ENCODE measurements at regions not wholly inside any gene's neighbourhood (a gene's known extent, or its start where the extent isn't known, plus 50 kb on each side); places are given as distances from the start of the nearest gene placed in this dataset.
A peak's percentile ranks its signal among the peaks of the same experiment; 100 is the strongest.
"Not testable (repeated sequence)": the region's sequence is repeated elsewhere in the genome, so short reads cannot be mapped to it uniquely, and the experiment has no call there.

DNA sequence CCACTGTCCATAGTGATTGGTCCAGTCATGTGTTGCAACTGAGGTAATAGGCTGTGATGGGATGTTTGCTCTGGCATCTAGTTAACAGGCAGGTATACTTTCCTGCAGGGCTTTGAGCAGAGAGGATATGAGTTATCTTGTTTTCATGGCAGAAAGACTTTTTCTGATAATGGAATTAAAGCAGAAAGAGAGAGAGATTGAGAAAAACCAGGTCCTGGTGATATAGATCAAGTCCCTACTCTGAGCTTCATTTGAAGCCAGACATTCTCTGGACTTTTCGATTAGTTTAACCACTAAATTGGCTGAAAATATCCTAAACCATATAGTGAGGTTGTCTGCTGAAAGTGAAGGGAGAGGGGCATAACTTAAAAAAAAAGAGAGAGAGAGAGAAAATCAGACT, 233.8 kb upstream of the TBX18 start:
- peaks cover 0 to 1% of the 10 kb centered on the region in 2 experiments; a peak in 2 of 4 replicates for H3K4me1 Mint-ChIP-seq
- H2AK5ac ChIP-seq (ENCODE audit: insufficient read length, low read length) = no peak overlapping the region
- no peak overlapping the region for H3K9ac ChIP-seq (ENCODE audit: extremely low read depth, insufficient read length, low read length)
- no peaks in the 10 kb centered on the region for H3K4me1 ChIP-seq (ENCODE audit: insufficient read depth, low read length)
- no peaks in the 10 kb centered on the region for H3K79me2 ChIP-seq (ENCODE audit: insufficient read depth, low read length)
- no peak overlapping the region for H2BK15ac ChIP-seq (ENCODE audit: low read depth, low read length)
- H3K27ac ChIP-seq (ENCODE audit: insufficient read length, low read depth, low read length) = no peak overlapping the region
- no peak overlapping the region for H3K4ac ChIP-seq (ENCODE audit: low read depth, low read length)
- no peak overlapping the region for H3T11ph ChIP-seq (ENCODE audit: low read length)
- no peaks in the 10 kb centered on the region for H4K20me1 ChIP-seq (ENCODE audit: control insufficient read depth, insufficient read depth, insufficient read length)
- no peak overlapping the region for H4K8ac ChIP-seq (replicated peaks; ENCODE audit: insufficient read length, low read depth, low read length)
- H3K56ac ChIP-seq (ENCODE audit: insufficient read length, low read depth, low read length) = no peak overlapping the region
- no peaks in the 10 kb centered on the region for H3K27me3 ChIP-seq (ENCODE audit: insufficient read depth, low read length)
- no peak overlapping the region for H3K23ac ChIP-seq (ENCODE audit: insufficient read length, low read depth, low read length)
- H4K91ac ChIP-seq (ENCODE audit: insufficient read length, low read depth, low read length) = no peak overlapping the region
- no peak overlapping the region for H2BK20ac ChIP-seq (ENCODE audit: low read depth, low read length, poor library complexity, severe bottlenecking)
- DNase-seq = no peak
- no CpG with 5 or more reads among the region's 1 CpG for WGBS (ENCODE audit: extremely low coverage, insufficient read length, low lambda C conversion rate)
- H3K27ac Mint-ChIP-seq = no peak overlapping the region
- H2BK12ac ChIP-seq (ENCODE audit: insufficient read length, low read depth, low read length) = peak overlapping the region; percentile 50
- H3K14ac ChIP-seq (ENCODE audit: insufficient read depth, low read length) = no peak overlapping the region
- no peaks in the 10 kb centered on the region for H3K79me1 ChIP-seq (ENCODE audit: insufficient read depth, low read depth, low read length, poor library complexity, severe bottlenecking)
- H3K27me3 Mint-ChIP-seq (ENCODE audit: low read depth) = no peaks in the 10 kb centered on the region
- H2AFZ ChIP-seq (ENCODE audit: low read length) = no peak overlapping the region
- H3K9me3 ChIP-seq (ENCODE audit: control insufficient read depth, low read depth, low read length) = no peaks in the 10 kb centered on the region
- H3K18ac ChIP-seq (ENCODE audit: insufficient read length, low read depth, low read length) = no peak overlapping the region
- H2BK5ac ChIP-seq (ENCODE audit: insufficient read length, low read length) = no peak overlapping the region
- no peak overlapping the region for H3K4me2 ChIP-seq (ENCODE audit: insufficient read depth, insufficient read length, low read length)
- no peak overlapping the region for H3K4me3 Mint-ChIP-seq
- TF ChIP-seq, protein P1, sequence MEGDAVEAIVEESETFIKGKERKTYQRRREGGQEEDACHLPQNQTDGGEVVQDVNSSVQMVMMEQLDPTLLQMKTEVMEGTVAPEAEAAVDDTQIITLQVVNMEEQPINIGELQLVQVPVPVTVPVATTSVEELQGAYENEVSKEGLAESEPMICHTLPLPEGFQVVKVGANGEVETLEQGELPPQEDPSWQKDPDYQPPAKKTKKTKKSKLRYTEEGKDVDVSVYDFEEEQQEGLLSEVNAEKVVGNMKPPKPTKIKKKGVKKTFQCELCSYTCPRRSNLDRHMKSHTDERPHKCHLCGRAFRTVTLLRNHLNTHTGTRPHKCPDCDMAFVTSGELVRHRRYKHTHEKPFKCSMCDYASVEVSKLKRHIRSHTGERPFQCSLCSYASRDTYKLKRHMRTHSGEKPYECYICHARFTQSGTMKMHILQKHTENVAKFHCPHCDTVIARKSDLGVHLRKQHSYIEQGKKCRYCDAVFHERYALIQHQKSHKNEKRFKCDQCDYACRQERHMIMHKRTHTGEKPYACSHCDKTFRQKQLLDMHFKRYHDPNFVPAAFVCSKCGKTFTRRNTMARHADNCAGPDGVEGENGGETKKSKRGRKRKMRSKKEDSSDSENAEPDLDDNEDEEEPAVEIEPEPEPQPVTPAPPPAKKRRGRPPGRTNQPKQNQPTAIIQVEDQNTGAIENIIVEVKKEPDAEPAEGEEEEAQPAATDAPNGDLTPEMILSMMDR (conservative IDR thresholded peaks at IDR 0.05) = no peak
- H3K36me3 Mint-ChIP-seq (ENCODE audit: insufficient read depth in 1 of 3, low read depth in 3 of 3) = peaks cover under 1 to 5% (median 1%) of the 10 kb centered on the region in 3 experiments; a peak in 4 of 7 replicates
- no peak overlapping the region for H2BK120ac ChIP-seq (ENCODE audit: low read depth, low read length, poor library complexity, severe bottlenecking)
- H3K23me2 ChIP-seq (ENCODE audit: insufficient read length, low read depth, low read length, poor library complexity, severe bottlenecking) = no peaks in the 10 kb centered on the region
- H4K5ac ChIP-seq (ENCODE audit: insufficient read length, low read depth, low read length) = no peak overlapping the region
- H3K9me3 Mint-ChIP-seq = peaks cover under 1 to 5% of the 10 kb centered on the region in 2 experiments; a peak in 4 of 5 replicates

DNA sequence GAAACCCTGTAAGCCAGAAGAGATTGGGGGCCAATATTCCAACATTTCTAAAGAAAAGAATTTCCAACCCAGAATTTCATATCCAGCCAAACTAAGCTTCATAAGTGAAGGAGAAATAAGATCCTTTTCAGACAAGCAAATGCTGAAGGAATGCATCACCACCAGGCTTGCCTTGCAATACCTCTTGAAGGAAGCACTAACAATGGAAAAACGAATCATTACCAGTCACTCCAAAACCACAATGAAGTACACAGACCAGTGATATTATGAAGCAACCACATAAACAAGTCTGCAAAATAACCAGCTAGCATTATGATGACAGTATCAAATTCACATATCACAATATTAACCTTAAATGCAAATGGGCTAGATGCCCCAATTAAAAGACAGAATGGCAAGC, 224.4 kb upstream of the TBX18 start:
- not testable (repeated sequence) for H3K4me3 Mint-ChIP-seq; H3K27ac Mint-ChIP-seq; H3K9ac ChIP-seq (ENCODE audit: extremely low read depth, insufficient read length, low read length); H4K5ac ChIP-seq (ENCODE audit: insufficient read length, low read depth, low read length); H3K14ac ChIP-seq (ENCODE audit: insufficient read depth, low read length); H3T11ph ChIP-seq (ENCODE audit: low read length); H3K56ac ChIP-seq (ENCODE audit: insufficient read length, low read depth, low read length); H2BK5ac ChIP-seq (ENCODE audit: insufficient read length, low read length); H3K4ac ChIP-seq (ENCODE audit: low read depth, low read length); H2AK5ac ChIP-seq (ENCODE audit: insufficient read length, low read length); H4K91ac ChIP-seq (ENCODE audit: insufficient read length, low read depth, low read length); H2BK120ac ChIP-seq (ENCODE audit: low read depth, low read length, poor library complexity, severe bottlenecking); H2BK20ac ChIP-seq (ENCODE audit: low read depth, low read length, poor library complexity, severe bottlenecking); H3K79me2 ChIP-seq (ENCODE audit: insufficient read depth, low read length); H3K4me2 ChIP-seq (ENCODE audit: insufficient read depth, insufficient read length, low read length); H3K4me1 Mint-ChIP-seq; H3K79me1 ChIP-seq (ENCODE audit: insufficient read depth, low read depth, low read length, poor library complexity, severe bottlenecking); H3K27me3 Mint-ChIP-seq (ENCODE audit: low read depth); DNase-seq; H2BK12ac ChIP-seq (ENCODE audit: insufficient read length, low read depth, low read length); H3K23me2 ChIP-seq (ENCODE audit: insufficient read length, low read depth, low read length, poor library complexity, severe bottlenecking); H2AFZ ChIP-seq (ENCODE audit: low read length); H3K9me3 ChIP-seq (ENCODE audit: control insufficient read depth, low read depth, low read length); H3K4me1 ChIP-seq (ENCODE audit: insufficient read depth, low read length); H4K20me1 ChIP-seq (ENCODE audit: control insufficient read depth, insufficient read depth, insufficient read length); H2BK15ac ChIP-seq (ENCODE audit: low read depth, low read length); H3K18ac ChIP-seq (ENCODE audit: insufficient read length, low read depth, low read length); H3K23ac ChIP-seq (ENCODE audit: insufficient read length, low read depth, low read length); H3K27ac ChIP-seq (ENCODE audit: insufficient read length, low read depth, low read length); H3K27me3 ChIP-seq (ENCODE audit: insufficient read depth, low read length); H4K8ac ChIP-seq (replicated peaks; ENCODE audit: insufficient read length, low read depth, low read length)
- WGBS (ENCODE audit: extremely low coverage, insufficient read length, low lambda C conversion rate) = no CpG with 5 or more reads among the region's 1 CpG
- peaks cover 11 to 16% of the 10 kb centered on the region in 2 experiments for H3K9me3 Mint-ChIP-seq
- peaks cover 2 to 17% (median 4%) of the 10 kb centered on the region in 3 experiments; a peak in 5 of 7 replicates for H3K36me3 Mint-ChIP-seq (ENCODE audit: insufficient read depth in 1 of 3, low read depth in 3 of 3)

Measured in H9 (cell line).